GM19397 (cell line): ENCODE measurements at regions not wholly inside any gene's neighbourhood (a gene's known extent, or its start where the extent isn't known, plus 50 kb on each side); places are given as distances from the start of the nearest gene placed in this dataset.

Experiments
- ATAC-seq: cut with Tn5 transposase; IDR thresholded peaks from one replicate; pipeline ENCODE4 v1.9.1; 2021; ENCODE audit warnings: mild to moderate bottlenecking, moderate library complexity; ENCODE audit not compliant: unreplicated experiment

DNA sequence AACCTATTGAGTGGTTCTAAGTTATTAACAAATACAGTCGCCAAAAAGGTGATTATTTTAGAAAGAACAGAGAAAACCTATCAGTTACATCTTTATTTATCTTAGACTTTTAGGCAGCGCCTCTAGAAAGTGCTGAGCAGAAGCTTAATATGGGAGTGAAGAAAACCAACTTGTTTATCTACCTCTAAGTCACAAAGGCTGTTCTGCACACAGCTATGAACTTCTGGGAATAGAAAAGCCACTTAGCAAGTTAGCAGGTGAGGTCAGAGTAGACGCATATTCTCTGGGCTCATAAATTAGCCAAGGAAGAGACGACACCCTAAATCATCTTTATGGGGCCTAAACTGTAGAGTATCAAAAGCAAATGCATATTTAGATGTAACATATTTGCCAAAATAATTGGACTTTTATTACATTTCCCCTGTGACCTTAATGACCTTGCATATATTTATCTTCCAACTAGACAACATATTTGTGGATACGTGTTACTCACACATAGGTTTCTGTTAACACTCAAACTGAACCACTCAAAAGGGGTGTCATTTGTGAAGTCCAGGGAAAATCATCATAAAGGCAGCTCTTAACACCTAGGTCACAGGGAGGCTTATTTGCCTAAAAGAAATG is 267.1 kb downstream of the ADGB start:
- ATAC-seq, result no peak

DNA sequence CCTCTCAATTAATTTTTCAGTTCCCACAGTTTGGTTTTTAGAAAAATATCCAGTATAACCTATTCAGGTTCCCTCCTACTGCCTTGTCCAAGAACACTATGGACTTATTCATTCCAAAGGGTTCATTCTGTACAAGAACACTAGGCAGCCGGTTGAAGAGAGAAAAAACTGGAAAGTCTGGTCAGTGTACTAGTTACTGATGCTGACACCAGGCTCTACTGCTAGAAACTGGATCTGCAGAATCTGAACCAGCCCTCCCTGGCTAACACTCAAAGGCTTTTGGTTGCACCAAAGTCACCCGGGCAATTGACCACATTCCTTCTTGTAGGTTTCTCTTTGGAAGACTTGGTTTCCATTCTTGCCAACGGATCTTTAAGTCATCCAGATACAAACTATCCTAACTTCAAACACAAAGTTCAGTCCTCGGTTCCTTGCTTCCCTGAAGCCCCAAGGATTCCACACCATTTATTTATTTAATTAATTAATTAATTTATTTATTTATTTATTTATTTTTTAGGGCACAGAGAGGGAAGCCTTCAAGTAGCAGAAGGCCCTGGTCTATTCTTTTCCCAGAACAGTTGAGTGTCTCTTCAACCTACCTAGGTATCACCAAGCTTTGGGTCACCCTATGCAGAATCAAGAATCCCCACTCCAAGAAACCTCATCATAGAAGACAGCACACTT is 268.1 kb downstream of the ADGB start:
- ATAC-seq, result no peak

- no peak for ATAC-seq
These were observed 270.0 kb downstream of the ADGB start for GRCh38 chr6:146868671-146869209.

DNA sequence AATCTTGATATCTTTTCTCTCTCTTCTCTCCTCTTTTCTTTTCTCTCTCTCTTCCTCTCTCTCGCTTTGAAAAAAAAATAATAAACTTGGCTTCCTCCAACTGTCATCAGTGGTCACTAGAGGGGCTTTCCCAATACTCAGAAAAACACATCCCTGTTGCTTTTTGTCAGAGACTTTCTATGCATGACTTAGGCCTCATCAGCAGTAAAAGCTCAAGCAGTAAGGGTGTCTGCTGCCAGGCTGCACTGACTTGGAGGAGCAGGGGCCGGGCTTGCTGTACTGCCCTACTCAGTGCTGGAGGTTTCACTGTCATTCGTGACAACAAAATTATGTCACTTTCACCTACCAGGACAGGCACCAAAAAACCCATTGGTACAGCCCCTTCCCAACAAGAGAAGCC is 272.0 kb downstream of the ADGB start:
- peak; percentile 73 for ATAC-seq

- no peak for ATAC-seq
These were observed 273.0 kb downstream of the ADGB start for GRCh38 chr6:146871611-146872425.

GRCh38 chr6:146872426-146872785 is 273.6 kb downstream of the ADGB start:
- no peak for ATAC-seq

- ATAC-seq, result no peak
These were observed 275.7 kb downstream of the ADGB start for GRCh38 chr6:146874278-146875018.

- no peak for ATAC-seq
These were observed 277.1 kb downstream of the ADGB start for GRCh38 chr6:146875927-146876270.

- ATAC-seq, result peak; percentile 45
These were observed 277.7 kb downstream of the ADGB start for GRCh38 chr6:146876271-146877151.

DNA sequence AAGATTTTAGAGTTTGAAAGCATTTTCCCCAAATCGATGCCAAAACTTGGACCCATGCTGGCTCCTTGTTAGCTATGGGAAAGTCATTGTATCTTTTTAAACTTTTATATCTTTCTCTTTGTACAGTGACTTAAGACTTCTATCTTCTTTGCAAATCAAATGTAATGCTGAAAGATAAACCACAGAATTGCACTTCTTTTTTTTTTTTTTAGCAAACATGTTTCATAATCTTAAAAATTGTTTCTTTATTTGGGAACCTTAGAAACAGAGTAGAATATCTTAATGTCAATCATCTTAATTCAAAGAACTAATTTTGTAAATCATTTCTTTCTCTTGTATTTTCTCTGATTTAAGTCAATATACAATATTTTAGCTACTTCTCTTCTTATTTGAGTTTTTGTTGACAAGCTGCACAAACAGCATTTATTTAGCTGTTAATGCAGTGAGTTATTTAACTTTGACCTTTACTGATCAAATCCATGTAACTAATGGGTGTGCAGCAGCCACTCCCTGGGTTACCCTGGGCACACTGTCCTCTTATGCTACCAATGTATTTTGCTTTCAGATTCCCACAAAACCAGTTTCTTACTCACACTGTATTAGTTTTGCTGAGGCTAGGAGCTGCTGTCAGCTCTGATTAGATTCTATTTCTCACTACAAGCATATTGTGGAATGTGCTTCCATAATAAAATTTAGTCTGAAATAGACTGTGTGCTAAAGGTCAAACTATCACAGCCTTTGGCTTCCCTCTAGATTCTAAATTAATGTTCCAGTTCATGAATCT is 279.6 kb downstream of the ADGB start:
- ATAC-seq, result no peak

DNA sequence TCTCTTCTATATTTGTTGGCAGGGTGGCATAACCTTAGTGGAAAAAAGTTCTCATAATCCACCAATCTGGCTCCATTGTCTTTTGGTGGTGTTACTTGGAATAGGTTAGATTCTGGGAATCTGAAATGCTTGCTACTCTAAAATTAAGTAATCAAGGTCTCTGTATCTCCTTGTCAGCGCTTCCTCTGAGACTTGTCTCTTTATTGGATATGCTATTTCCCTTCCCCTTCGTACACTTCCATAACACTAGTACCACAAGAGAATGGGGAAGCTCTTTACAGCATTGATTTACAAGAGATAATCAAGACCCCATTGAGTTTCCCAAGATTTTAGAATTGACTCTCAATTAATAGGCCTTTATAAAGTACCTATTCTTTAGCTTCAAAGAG is 280.2 kb downstream of the ADGB start:
- no peak for ATAC-seq

GRCh38 chr6:146879406-146880117 is 280.8 kb downstream of the ADGB start:
- no peak for ATAC-seq

DNA sequence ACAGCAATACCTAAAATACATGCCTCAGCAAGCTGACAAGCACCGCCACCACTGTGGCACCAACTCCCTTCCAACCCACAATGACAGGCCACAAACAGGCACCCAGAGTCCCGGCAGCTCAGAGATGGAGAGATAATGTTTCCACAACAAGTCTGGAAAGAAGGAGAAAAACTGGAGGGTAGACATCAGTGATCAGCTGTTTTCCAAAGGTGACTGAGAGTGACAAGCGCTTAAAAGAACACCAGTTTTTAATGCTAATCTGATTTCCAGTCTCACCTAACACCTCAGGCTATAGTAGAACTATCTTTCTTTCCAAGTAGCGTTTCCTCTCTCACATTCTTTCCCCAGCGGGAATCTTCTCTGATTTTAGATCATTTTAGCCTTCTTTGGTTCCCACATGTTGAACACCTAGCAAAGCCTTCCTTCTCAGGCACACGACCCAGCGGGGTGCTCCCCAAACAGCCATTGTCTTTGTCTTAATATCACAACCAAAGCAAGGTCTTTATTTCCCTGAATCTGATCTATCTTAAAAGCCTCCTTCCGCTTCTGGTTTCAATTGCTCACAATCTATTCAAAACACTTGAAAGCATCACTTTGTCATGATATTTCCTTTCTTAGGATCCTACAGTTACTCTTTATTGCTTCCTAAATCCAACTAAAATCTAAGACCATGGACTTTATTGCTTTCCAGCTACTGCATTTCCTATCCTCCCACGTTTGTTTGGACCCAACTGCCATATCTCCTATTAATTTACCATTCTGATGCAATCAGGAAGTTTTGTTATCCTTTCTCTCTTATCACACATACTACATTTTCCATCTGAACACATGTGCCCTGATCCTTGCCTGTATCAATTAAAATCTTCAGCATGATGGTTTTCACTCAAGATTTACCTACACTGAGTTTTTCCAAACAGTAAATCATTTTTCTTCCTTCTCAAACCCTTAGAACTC is 282.7 kb downstream of the ADGB start:
- ATAC-seq, result no peak

DNA sequence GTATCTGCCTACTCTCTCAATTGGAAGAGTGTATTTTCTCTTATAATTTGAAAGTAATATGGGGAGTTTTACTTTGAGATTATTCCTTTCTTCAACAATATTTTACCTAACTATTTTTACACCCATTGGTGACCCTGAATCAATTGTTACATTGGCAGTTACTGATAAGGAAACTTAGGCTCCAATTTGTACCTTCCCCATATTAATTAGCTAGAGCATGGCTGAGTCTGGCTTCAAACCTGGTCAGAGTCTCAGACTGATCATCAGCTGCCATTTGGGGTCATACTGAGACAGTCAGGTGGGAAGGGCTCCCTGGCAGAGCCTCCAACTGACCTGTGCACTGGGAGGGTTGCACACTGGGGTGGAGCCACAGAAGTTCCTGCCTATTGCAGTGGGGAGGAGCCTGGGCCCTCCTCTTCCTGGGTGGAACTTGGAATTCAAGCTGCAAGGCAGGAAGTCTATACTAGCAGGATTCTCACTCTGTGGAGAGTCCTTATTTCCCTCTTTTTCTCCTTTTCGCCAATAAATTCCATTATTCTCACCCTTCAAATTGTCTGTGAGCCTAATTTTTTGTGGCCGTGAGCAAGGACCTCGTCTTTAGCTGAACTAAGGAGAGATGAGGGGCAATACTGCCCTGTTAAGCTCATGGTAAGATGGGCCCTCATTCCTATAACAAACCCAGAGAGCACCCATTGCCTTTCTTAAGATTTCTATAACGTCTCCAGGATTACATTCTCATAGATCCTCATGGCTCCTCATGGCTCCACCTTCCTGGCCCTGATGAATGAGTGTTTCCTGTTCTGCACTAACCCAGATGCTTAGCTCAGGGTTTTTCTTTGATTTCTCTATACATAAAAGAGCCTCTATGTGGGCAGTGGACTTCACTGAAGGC is 285.1 kb downstream of the ADGB start:
- ATAC-seq, result no peak

- peak; percentile 85 for ATAC-seq
These were observed 286.0 kb downstream of the ADGB start for GRCh38 chr6:146884728-146885127.

- ATAC-seq, result no peak
These were observed 287.1 kb downstream of the ADGB start for GRCh38 chr6:146885708-146886457.
